PFSK-1 (cell line): ENCODE measurements at regions not wholly inside any gene's neighbourhood (a gene's known extent, or its start where the extent isn't known, plus 50 kb on each side); places are given as distances from the start of the nearest gene placed in this dataset.

ENCODE experiments used
- POLR2AphosphoS5 ChIP-seq: IDR thresholded peaks from 2 replicates; pipeline ENCODE4 v1.6.1; 2012; ENCODE audit warnings: low read depth, mild to moderate bottlenecking, control low read depth, low read length, moderate library complexity
- REST ChIP-seq, 2 experiments: IDR thresholded peaks; 2 replicates each; pipeline versions ENCODE4 v1.6.1 to v1.8.0; 2011 to 2012; ENCODE audit warnings: low read depth in 2 of 2, low read length in 2 of 2, control low read depth in 1 of 2, inconsistent platforms in 1 of 2, mild to moderate bottlenecking in 1 of 2, moderate library complexity in 1 of 2; ENCODE audit not compliant: insufficient read depth in 1 of 2
- TAF1 ChIP-seq: IDR thresholded peaks from 2 replicates; pipeline ENCODE4 v1.6.1; 2012; ENCODE audit warnings: low read length, control low read depth, borderline replicate concordance; ENCODE audit not compliant: insufficient read depth

GRCh38 chr1:238772322-238772721 is 614.0 kb upstream of the CHRM3 start:
- TF ChIP-seq POLR2AphosphoS5 (no peak), REST (IDR thresholded peaks at IDR 0.05; ENCODE audit: insufficient read depth in 1 of 2, low read depth in 2 of 2, low read length in 2 of 2) (no peak), TAF1 (no peak)
